SU-DHL-6 (cell line): ENCODE measurements at regions not wholly inside any gene's neighbourhood (a gene's known extent, or its start where the extent isn't known, plus 50 kb on each side); places are given as distances from the start of the nearest gene placed in this dataset.

Experiments
- H2AFZ ChIP-seq: fragments of 200-600 bp; sonication (generic); 2 replicates; pipeline ENCODE4 v1.6.1; 2014; ENCODE audit warnings: low read depth, mild to moderate bottlenecking, moderate library complexity, mixed read lengths, antibody characterized with exemption, low read length; ENCODE audit not compliant: severe bottlenecking
- H3F3A ChIP-seq: fragments of 200-600 bp; shearing (Covaris generic); 2 replicates; pipeline ENCODE4 v1.6.0; 2016; ENCODE audit warnings: antibody characterized with exemption, mild to moderate bottlenecking; ENCODE audit not compliant: insufficient read depth
- H3K27ac ChIP-seq: fragments of 200-600 bp; sonication (generic); 2 replicates; pipeline ENCODE4 v1.5.1; 2016; ENCODE audit warnings: low read depth, mild to moderate bottlenecking, low read length, moderate library complexity, mixed read lengths
- H3K27me3 ChIP-seq: fragments of 200-600 bp; sonication (generic), shearing (Covaris generic); 2 replicates; pipeline ENCODE4 v1.6.0; 2014; ENCODE audit warnings: mild to moderate bottlenecking, low read length
- H3K36me3 ChIP-seq: fragments of 200-600 bp; sonication (generic); 2 replicates; pipeline ENCODE4 v1.6.1; 2014; ENCODE audit warnings: mild to moderate bottlenecking, low read length, mixed read lengths
- H3K4me2 ChIP-seq: fragments of 300-600, 200-600 bp; shearing (Covaris generic), sonication (generic); 2 replicates; pipeline ENCODE4 v1.6.0; 2014; ENCODE audit warnings: low read length, low read depth, mild to moderate bottlenecking; ENCODE audit not compliant: poor library complexity, severe bottlenecking
- H3K4me3 ChIP-seq: fragments of 200-600 bp; sonication (generic); 2 replicates; pipeline ENCODE4 v1.5.1; 2014; ENCODE audit warnings: antibody characterized with exemption, low read length, mild to moderate bottlenecking, mixed read lengths; ENCODE audit not compliant: insufficient read depth, poor library complexity, severe bottlenecking
- H3K79me2 ChIP-seq: fragments of 200-600 bp; sonication (generic); 2 replicates; pipeline ENCODE4 v1.6.1; 2014; ENCODE audit warnings: mild to moderate bottlenecking, low read length, moderate library complexity; ENCODE audit not compliant: insufficient read depth
- H3K9ac ChIP-seq: fragments of 200-600 bp; sonication (generic); 2 replicates; pipeline ENCODE4 v1.7.0; 2014; ENCODE audit warnings: mild to moderate bottlenecking, low read length
- H3K9me2 ChIP-seq: fragments of 200-600 bp; sonication (generic); replicated peaks from 2 replicates; pipeline ENCODE4 v1.6.1; 2014; ENCODE audit warnings: low read length; ENCODE audit not compliant: insufficient read depth
- H3K9me3 ChIP-seq: fragments of 200-600 bp; sonication (generic); 2 replicates; pipeline ENCODE4 v1.6.1; 2014; ENCODE audit warnings: low read length, mixed read lengths; ENCODE audit not compliant: insufficient read depth
- H4K20me1 ChIP-seq: fragments of 200-600 bp; sonication (generic); 2 replicates; pipeline ENCODE4 v1.6.1; 2014; ENCODE audit warnings: low read depth, mild to moderate bottlenecking, antibody characterized with exemption, low read length, moderate library complexity, mixed read lengths
- EZH2phosphoT487 ChIP-seq: fragments of 200-600 bp; sonication (generic), shearing (Covaris generic); conservative IDR thresholded peaks from 2 replicates; pipeline ENCODE4 v1.6.1; 2018; ENCODE audit warnings: mild to moderate bottlenecking, antibody characterized with exemption, low read length, moderate library complexity, mixed read lengths
- TF ChIP-seq, protein P1 (sequence below): fragments of 200-600 bp; sonication (generic); IDR thresholded peaks from one replicate; pipeline ENCODE4 v1.5.1; 2017; ENCODE audit warnings: antibody characterized with exemption, mild to moderate bottlenecking, low read length, moderate library complexity; ENCODE audit not compliant: insufficient read depth, poor library complexity, severe bottlenecking

DNA sequence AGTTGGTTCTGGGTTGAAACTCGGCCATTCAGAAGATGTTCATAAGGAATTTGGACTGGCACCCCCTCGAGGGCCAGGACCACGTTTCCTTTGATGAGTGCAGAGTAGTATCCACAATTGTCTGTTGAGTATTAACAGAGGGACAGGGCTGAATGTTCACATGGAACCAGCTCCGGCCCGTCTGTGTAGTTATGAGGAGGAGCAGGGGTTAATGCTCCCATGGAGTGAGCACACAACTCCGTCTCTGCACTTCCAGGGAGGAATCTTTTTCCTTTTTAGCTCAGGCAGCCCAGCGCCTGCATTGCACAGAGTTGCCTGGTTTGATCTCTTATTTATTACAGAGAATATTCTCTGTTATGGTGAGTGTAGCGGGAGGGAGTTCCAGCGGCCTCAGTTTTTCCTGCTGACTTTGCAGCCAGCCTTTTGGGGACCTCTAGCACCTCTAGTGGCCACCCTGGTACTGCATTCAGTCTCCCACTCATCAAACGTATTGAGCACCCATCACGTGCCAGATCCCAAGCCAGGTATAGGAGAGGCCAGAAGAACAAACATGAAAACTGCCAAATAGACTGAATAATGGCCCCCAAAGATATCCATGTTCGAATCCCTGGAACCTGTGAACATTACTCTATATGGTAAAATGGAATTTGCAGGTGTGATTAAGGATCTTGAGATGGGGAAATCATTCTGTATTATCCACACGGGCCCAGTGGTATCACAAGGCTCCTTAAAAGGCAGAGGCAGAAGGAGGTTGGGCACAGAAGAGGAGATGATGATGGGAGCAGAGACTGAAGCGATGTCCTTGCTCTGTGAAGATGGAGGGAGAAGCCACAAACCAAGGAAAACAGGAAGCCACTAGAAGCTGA is 167.7 kb upstream of the CSF3R start:
- no peak overlapping the region for H2AFZ ChIP-seq
- no peaks in the 10 kb centered on the region for H3K79me2 ChIP-seq
- no peaks in the 10 kb centered on the region for H3F3A ChIP-seq
- no peak for TF ChIP-seq EZH2phosphoT487
- TF ChIP-seq, protein P1, sequence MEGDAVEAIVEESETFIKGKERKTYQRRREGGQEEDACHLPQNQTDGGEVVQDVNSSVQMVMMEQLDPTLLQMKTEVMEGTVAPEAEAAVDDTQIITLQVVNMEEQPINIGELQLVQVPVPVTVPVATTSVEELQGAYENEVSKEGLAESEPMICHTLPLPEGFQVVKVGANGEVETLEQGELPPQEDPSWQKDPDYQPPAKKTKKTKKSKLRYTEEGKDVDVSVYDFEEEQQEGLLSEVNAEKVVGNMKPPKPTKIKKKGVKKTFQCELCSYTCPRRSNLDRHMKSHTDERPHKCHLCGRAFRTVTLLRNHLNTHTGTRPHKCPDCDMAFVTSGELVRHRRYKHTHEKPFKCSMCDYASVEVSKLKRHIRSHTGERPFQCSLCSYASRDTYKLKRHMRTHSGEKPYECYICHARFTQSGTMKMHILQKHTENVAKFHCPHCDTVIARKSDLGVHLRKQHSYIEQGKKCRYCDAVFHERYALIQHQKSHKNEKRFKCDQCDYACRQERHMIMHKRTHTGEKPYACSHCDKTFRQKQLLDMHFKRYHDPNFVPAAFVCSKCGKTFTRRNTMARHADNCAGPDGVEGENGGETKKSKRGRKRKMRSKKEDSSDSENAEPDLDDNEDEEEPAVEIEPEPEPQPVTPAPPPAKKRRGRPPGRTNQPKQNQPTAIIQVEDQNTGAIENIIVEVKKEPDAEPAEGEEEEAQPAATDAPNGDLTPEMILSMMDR, result peak; percentile 95
- H3K27ac ChIP-seq, result no peak overlapping the region
- H3K9ac ChIP-seq, result no peak overlapping the region
- no peaks in the 10 kb centered on the region for H3K9me3 ChIP-seq
- H4K20me1 ChIP-seq, result no peaks in the 10 kb centered on the region
- no peak overlapping the region for H3K4me3 ChIP-seq
- no peaks in the 10 kb centered on the region for H3K36me3 ChIP-seq
- H3K27me3 ChIP-seq, result no peaks in the 10 kb centered on the region
- no peak overlapping the region for H3K4me2 ChIP-seq
- no peaks in the 10 kb centered on the region for H3K9me2 ChIP-seq

DNA sequence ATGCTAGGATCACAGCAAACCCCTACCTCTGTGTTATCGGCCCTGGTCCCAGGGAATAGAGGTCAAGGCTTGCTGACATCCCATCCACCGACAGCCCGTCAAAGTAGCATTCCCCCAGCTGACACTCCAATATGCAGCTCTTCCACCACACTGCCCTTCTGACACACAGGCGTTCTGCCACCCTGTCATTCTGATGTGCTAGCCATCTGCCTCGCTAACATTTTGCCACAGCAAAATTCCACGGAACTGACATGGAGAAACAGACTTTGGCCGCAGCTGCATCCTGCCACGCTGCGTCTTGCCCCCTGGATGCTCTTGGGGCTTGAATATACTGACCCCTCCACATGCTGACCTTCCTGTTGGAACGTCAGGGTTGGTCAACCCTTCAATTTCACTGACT is 163.2 kb upstream of the CSF3R start:
- Histone ChIP-seq H3K9ac (no peak overlapping the region), H3F3A (no peaks in the 10 kb centered on the region), H4K20me1 (no peaks in the 10 kb centered on the region), H3K36me3 (no peaks in the 10 kb centered on the region), H3K4me2 (no peak overlapping the region), H3K9me3 (no peaks in the 10 kb centered on the region), H3K79me2 (no peaks in the 10 kb centered on the region), H3K4me3 (no peak overlapping the region), H3K27ac (no peak overlapping the region), H3K27me3 (no peaks in the 10 kb centered on the region), H2AFZ (no peak overlapping the region), H3K9me2 (no peaks in the 10 kb centered on the region)
- TF ChIP-seq, protein P1, result no peak
- no peak for TF ChIP-seq EZH2phosphoT487

DNA sequence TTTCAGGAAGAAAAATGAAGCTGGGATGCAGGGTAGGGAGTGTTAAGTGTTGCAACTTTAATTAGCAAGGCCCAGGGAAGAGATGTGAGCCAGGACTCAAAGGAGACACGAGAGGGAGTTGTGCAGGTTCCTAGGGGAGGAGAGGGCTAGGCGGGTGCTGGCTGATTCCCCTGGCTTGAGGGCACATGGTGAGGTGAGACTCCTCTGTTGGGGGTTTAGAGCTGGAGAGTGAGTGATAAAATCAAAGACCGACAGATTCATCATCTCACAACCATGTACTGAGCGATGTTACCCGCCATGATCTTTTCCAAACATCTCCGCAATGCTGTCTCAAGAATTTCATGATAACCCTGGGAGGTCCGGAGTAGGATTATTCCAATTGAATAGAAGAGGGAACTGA is 161.8 kb upstream of the CSF3R start:
- Histone ChIP-seq H3K9me3 (no peaks in the 10 kb centered on the region), H3K36me3 (no peaks in the 10 kb centered on the region), H3K27ac (no peak overlapping the region), H3K9me2 (no peaks in the 10 kb centered on the region), H3K4me3 (no peak overlapping the region), H2AFZ (no peak overlapping the region), H3K27me3 (no peaks in the 10 kb centered on the region), H3K9ac (no peak overlapping the region), H4K20me1 (no peaks in the 10 kb centered on the region), H3F3A (no peaks in the 10 kb centered on the region), H3K79me2 (no peaks in the 10 kb centered on the region), H3K4me2 (no peak overlapping the region)
- TF ChIP-seq, protein P1, result no peak
- no peak for TF ChIP-seq EZH2phosphoT487
